ENCODE measurements at regions not wholly inside any gene's neighbourhood (a gene's known extent, or its start where the extent isn't known, plus 50 kb on each side); places are given as distances from the start of the nearest gene placed in this dataset.

- CTCF ChIA-PET: no interaction called here
- H2BK20ac ChIP-seq (ENCODE audit: low read depth, low read length): no peak overlapping the region
- H3K9ac ChIP-seq (ENCODE audit: low read depth, low read length): no peak overlapping the region
- no peak overlapping the region for H2AK5ac ChIP-seq (ENCODE audit: low read depth, low read length)
- H2BK120ac ChIP-seq (ENCODE audit: low read depth, low read length): no peak overlapping the region
- H3K4ac ChIP-seq (ENCODE audit: low read depth, low read length): no peak overlapping the region
- no peak overlapping the region for H3K27ac ChIP-seq (ENCODE audit: insufficient read depth, low read length)
- no peak overlapping the region for H3K14ac ChIP-seq (replicated peaks; ENCODE audit: low read depth, low read length)
- POLR2A ChIA-PET (ENCODE audit: unreplicated experiment): no interaction called here
- no peak overlapping the region for H2BK5ac ChIP-seq (ENCODE audit: low read depth, low read length, poor library complexity, severe bottlenecking)
- H3K4me1 ChIP-seq (ENCODE audit: control insufficient read depth, insufficient read depth, low read length): no peaks in the 10 kb centered on the region
- H2AK9ac ChIP-seq (replicated peaks; ENCODE audit: low read depth, low read length, poor library complexity): no peak overlapping the region
- H4K20me1 ChIP-seq (ENCODE audit: insufficient read depth, low read length): no peaks in the 10 kb centered on the region
- no peak overlapping the region for H2BK15ac ChIP-seq (ENCODE audit: low read depth, low read length)
- no peak overlapping the region for H3K18ac ChIP-seq (ENCODE audit: low read depth, low read length)
- no peak overlapping the region for H2AFZ ChIP-seq (replicated peaks; ENCODE audit: low read length, poor library complexity)
- H4K91ac ChIP-seq (ENCODE audit: insufficient read depth, low read depth, low read length): no peak overlapping the region
- dilution Hi-C loops (cut with HindIII; ENCODE audit: low sequenced_read_pairs, unreplicated experiment) (no loop called here), intact Hi-C loops (cut with micrococcal nuclease) (no loop called here), in situ Hi-C loops (cut with MboI; ENCODE audit: low sequenced_read_pairs) (no loop called here)
- no CpG with 5 or more reads among the region's 4 CpGs for WGBS, 2 experiments (ENCODE audit: extremely low coverage in 2 of 2, insufficient read length in 1 of 2)
- BruUV-seq (replicated peaks): no TSS peak
- H3K4me3 ChIP-seq (ENCODE audit: insufficient read depth, low read depth, low read length): no peak overlapping the region
- H3K23ac ChIP-seq (ENCODE audit: low read depth, low read length): no peak overlapping the region
- H3K9me3 ChIP-seq (ENCODE audit: control insufficient read depth, insufficient read depth, low read length): no peaks in the 10 kb centered on the region
- TF ChIP-seq MAZ (IDR thresholded peaks at IDR 0.05; ENCODE audit: borderline replicate concordance, low read depth, low read length) (no peak), MAFK (IDR thresholded peaks at IDR 0.05; ENCODE audit: low read depth, low read length) (no peak), POLR2A (IDR thresholded peaks at IDR 0.05; ENCODE audit: low read depth, low read length) (no peak), MXI1 (IDR thresholded peaks at IDR 0.05; ENCODE audit: borderline replicate concordance, low read depth, low read length) (no peak)
- peaks cover 15% of the 10 kb centered on the region for H3K27me3 ChIP-seq (ENCODE audit: control insufficient read depth, insufficient read depth, low read length)
- H3K9me1 ChIP-seq (ENCODE audit: insufficient read depth, low read length): no peaks in the 10 kb centered on the region
- no peaks in the 10 kb centered on the region for H3K36me3 ChIP-seq (ENCODE audit: control insufficient read depth, insufficient read depth, low read length)
- ATAC-seq (ENCODE audit: low read depth): no peak
- H3K4me2 ChIP-seq (ENCODE audit: low read depth, low read length): no peak overlapping the region
- H3K56ac ChIP-seq (ENCODE audit: extremely low read depth, insufficient read depth, low read length): no peak overlapping the region
- no peaks in the 10 kb centered on the region for H3K79me1 ChIP-seq (ENCODE audit: low read depth in 1 of 2, low read length in 2 of 2)
- no peak for DNase-seq
- no peak overlapping the region for H4K5ac ChIP-seq (ENCODE audit: low read depth, low read length)
- H4K8ac ChIP-seq (ENCODE audit: low read depth in 2 of 2, low read length in 2 of 2): no peak overlapping the region
These were observed 271.7 kb upstream of the TOPAZ1 start for GRCh38 chr3:43969944-43970343.

Measured in IMR-90 (cell line).